CD8-positive, alpha-beta memory T cell (primary cell): ENCODE measurements at regions not wholly inside any gene's neighbourhood (a gene's known extent, or its start where the extent isn't known, plus 50 kb on each side); places are given as distances from the start of the nearest gene placed in this dataset.
"Not testable (repeated sequence)": the region's sequence is repeated elsewhere in the genome, so short reads cannot be mapped to it uniquely, and the experiment has no call there.

ENCODE experiments used
- CTCF ChIA-PET: fragments of 350-600 bp; sonication (Branson Sonifier 250); formaldehyde crosslinking; loops from one replicate; lab custom pipeline; 2021; ENCODE audit warnings: antibody characterized with exemption; lab: Charles Lee
- POLR2A ChIA-PET: fragments of 350-600 bp; sonication (Branson Sonifier 250); formaldehyde crosslinking; loops from one replicate; lab custom pipeline; 2021; ENCODE audit warnings: antibody characterized with exemption; lab: Charles Lee
- DNase-seq, 5 donors: peaks; one replicate each; pipeline versions ENCODE4 v3.0.0 to v3.0.0-alpha.2; 2020 to 2022; ENCODE audit warnings: mixed read lengths in 1 of 5
- H3K27ac ChIP-seq: one replicate; pipeline ENCODE4 v1.7.0; 2013; ENCODE audit warnings: low read depth, mild to moderate bottlenecking, low read length, moderate library complexity
- H3K27me3 ChIP-seq: 2 replicates; pipeline ENCODE4 v1.7.0; 2013; ENCODE audit warnings: low read length, mild to moderate bottlenecking; ENCODE audit not compliant: insufficient read depth, poor library complexity, severe bottlenecking
- H3K36me3 ChIP-seq: 2 replicates; pipeline ENCODE4 v1.7.0; 2013; ENCODE audit warnings: mild to moderate bottlenecking, low read length, moderate library complexity; ENCODE audit not compliant: insufficient read depth
- H3K4me1 ChIP-seq: 2 replicates; pipeline ENCODE4 v1.7.0; 2013; ENCODE audit warnings: mild to moderate bottlenecking, low read length, moderate library complexity; ENCODE audit not compliant: insufficient read depth
- H3K4me3 ChIP-seq: 2 replicates; pipeline ENCODE4 v1.7.0; 2013; ENCODE audit warnings: mild to moderate bottlenecking, low read length
- H3K9me3 ChIP-seq: 2 replicates; pipeline ENCODE4 v1.7.0; 2013; ENCODE audit warnings: mild to moderate bottlenecking, low read length
- H3K27ac Mint-ChIP-seq, 8 donors: one replicate each; pipeline ENCODE4 v1.8.0; 2020 to 2021; ENCODE audit warnings: mixed read lengths in 8 of 8, mild to moderate bottlenecking in 6 of 8, inconsistent platforms in 3 of 8, moderate library complexity in 3 of 8
- H3K27me3 Mint-ChIP-seq, 2 donors: one replicate each; pipeline ENCODE4 v1.8.0; 2020 to 2021; ENCODE audit warnings: mixed read lengths in 2 of 2, mild to moderate bottlenecking in 1 of 2, moderate library complexity in 1 of 2
- H3K36me3 Mint-ChIP-seq, 3 donors: one replicate each; pipeline ENCODE4 v1.8.0; 2020 to 2021; ENCODE audit warnings: mixed read lengths in 3 of 3, inconsistent platforms in 1 of 3, mild to moderate bottlenecking in 1 of 3
- H3K4me1 Mint-ChIP-seq, 3 donors: one replicate each; pipeline ENCODE4 v1.8.0; 2020 to 2021; ENCODE audit warnings: mixed read lengths in 3 of 3, inconsistent platforms in 1 of 3, mild to moderate bottlenecking in 1 of 3
- H3K4me3 Mint-ChIP-seq, 7 donors: one replicate each; pipeline ENCODE4 v1.8.0; 2020 to 2021; ENCODE audit warnings: mixed read lengths in 7 of 7, mild to moderate bottlenecking in 6 of 7, moderate library complexity in 4 of 7, inconsistent platforms in 2 of 7
- H3K9me3 Mint-ChIP-seq, 5 donors: one replicate each; pipeline ENCODE4 v1.8.0; 2020 to 2022; ENCODE audit warnings: mixed read lengths in 5 of 5, mild to moderate bottlenecking in 3 of 5, moderate library complexity in 2 of 5, inconsistent platforms in 1 of 5

DNA sequence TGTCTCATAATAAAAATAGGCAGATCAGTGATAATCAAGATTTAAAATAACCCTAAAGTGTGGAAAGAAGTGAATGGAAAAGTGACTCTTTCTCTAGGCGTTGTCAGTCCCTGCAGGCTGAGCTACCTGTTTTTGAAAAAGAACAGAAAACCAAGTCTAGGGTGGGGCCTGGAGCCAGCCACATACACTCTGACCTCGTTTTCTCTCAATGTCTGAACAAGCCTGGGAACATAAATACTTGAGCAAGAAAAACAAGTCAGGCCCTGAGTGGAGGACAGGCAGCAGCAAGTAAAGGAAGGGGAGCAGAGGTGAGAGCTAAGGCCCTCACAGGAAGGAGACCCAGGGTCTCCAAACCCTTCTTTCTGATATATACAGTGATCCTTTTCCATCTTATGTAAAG lies 91.7 kb upstream of the HPF1 start:
- Mint-ChIP-seq H3K27ac (peak overlapping the region in 1 of 8 donors; percentile 47), H3K36me3 (no peaks in the 10 kb centered on the region)

DNA sequence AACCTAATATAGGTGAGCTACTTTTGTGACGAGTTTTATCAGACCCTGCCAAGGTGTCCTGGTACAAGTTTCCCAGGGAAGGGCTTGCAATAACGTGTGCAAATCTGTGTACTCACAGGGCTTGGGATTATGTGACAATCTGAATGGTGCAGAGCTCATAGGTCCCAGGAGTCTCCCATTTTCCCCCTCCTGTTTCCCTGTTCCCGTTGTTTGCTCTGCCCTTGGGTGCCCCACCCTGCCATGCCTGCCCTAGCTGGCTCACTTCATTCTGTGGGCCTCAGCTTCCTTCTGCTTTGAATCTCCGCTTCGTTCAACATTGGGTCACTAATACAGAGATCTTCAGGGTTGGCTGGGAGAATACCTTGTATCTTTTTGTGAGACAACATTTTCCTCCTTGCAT lies 90.3 kb upstream of the HPF1 start:
- Mint-ChIP-seq H3K4me1 (no peaks in the 10 kb centered on the region), H3K4me3 (no peak overlapping the region), H3K27ac (no peak overlapping the region), H3K27me3 (peaks cover 9 to 34% of the 10 kb centered on the region in 2 donors), H3K36me3 (no peaks in the 10 kb centered on the region), H3K9me3 (no peaks in the 10 kb centered on the region)
- ChIA-PET CTCF (no interaction called here), POLR2A (no interaction called here)
- Histone ChIP-seq H3K27ac (no peak overlapping the region), H3K4me3 (no peak overlapping the region), H3K36me3 (no peaks in the 10 kb centered on the region), H3K9me3 (no peaks in the 10 kb centered on the region), H3K27me3 (no peaks in the 10 kb centered on the region), H3K4me1 (no peaks in the 10 kb centered on the region)
- no peak for DNase-seq

More for the DNA sequence above, 91.7 kb upstream of the HPF1 start:
- Histone ChIP-seq H3K9me3 (no peaks in the 10 kb centered on the region), H3K4me1 (no peaks in the 10 kb centered on the region), H3K36me3 (no peaks in the 10 kb centered on the region), H3K27me3 (no peaks in the 10 kb centered on the region), H3K4me3 (no peak overlapping the region), H3K27ac (no peak overlapping the region)
- H3K27me3 Mint-ChIP-seq, result peaks cover 9 to 35% of the 10 kb centered on the region in 2 donors
- DNase-seq, result no peak
- H3K4me3 Mint-ChIP-seq, result no peak overlapping the region
- no peaks in the 10 kb centered on the region for H3K9me3 Mint-ChIP-seq
- POLR2A ChIA-PET, result no interaction called here
- H3K4me1 Mint-ChIP-seq, result no peaks in the 10 kb centered on the region
- CTCF ChIA-PET, result no interaction called here

DNA sequence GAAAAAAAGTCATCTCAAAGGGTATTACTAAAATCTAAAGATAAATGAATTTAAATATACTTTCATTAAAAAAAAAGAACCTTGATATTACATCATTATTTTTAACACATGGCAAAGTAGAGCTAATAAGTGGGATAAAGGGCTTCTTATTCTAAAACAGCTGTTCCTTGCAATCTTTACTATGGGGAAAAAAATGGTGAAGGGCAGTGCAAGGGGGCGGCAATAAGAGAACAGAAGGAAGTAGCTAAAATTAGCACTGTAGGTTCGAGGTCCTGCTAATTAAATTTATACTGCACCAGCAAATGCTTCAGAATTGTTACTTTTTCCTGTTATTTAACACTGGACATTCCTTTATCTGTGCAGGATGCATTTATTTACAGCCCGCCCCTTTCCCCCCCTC lies 89.4 kb upstream of the HPF1 start:
- CTCF ChIA-PET, result no interaction called here

DNA sequence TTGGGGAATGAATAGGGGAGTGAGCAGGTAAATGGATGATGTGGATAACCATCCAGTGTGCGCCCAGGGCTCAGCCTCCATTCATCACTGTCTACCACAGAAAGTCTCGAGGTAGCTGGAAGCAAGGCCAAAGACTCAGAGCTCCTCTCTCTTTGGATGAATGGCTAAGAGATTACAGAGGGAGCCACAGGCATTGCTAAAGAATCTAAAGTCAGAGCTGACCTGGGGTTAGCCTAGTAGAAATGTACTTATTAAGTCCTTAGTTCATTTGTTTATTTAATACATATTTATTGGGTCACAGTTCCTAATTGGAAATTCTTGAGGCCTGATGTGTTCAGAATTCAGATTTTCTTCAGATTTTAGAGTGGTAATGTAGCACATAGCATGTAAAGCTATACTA lies 88.7 kb upstream of the HPF1 start:
- no peak overlapping the region for H3K4me3 Mint-ChIP-seq
- Histone ChIP-seq H3K4me1 (no peaks in the 10 kb centered on the region), H3K36me3 (no peaks in the 10 kb centered on the region), H3K27me3 (no peaks in the 10 kb centered on the region), H3K9me3 (no peaks in the 10 kb centered on the region), H3K4me3 (no peak overlapping the region), H3K27ac (no peak overlapping the region)
- H3K27me3 Mint-ChIP-seq, result peaks cover 8 to 26% of the 10 kb centered on the region in 2 donors
- ChIA-PET POLR2A (no interaction called here), CTCF (no interaction called here)
- H3K9me3 Mint-ChIP-seq, result no peaks in the 10 kb centered on the region
- no peaks in the 10 kb centered on the region for H3K4me1 Mint-ChIP-seq
- no peak overlapping the region for H3K27ac Mint-ChIP-seq
- no peak for DNase-seq
- H3K36me3 Mint-ChIP-seq, result no peaks in the 10 kb centered on the region

More for the DNA sequence above, 89.4 kb upstream of the HPF1 start:
- Mint-ChIP-seq H3K4me3 (no peak overlapping the region), H3K27ac (no peak overlapping the region), H3K4me1 (no peaks in the 10 kb centered on the region), H3K9me3 (no peaks in the 10 kb centered on the region), H3K36me3 (no peaks in the 10 kb centered on the region), H3K27me3 (peaks cover 8 to 26% of the 10 kb centered on the region in 2 donors)
- Histone ChIP-seq H3K9me3 (no peaks in the 10 kb centered on the region), H3K27me3 (no peaks in the 10 kb centered on the region), H3K4me1 (no peaks in the 10 kb centered on the region), H3K36me3 (no peaks in the 10 kb centered on the region), H3K4me3 (no peak overlapping the region), H3K27ac (no peak overlapping the region)
- POLR2A ChIA-PET, result no interaction called here
- no peak for DNase-seq

DNA sequence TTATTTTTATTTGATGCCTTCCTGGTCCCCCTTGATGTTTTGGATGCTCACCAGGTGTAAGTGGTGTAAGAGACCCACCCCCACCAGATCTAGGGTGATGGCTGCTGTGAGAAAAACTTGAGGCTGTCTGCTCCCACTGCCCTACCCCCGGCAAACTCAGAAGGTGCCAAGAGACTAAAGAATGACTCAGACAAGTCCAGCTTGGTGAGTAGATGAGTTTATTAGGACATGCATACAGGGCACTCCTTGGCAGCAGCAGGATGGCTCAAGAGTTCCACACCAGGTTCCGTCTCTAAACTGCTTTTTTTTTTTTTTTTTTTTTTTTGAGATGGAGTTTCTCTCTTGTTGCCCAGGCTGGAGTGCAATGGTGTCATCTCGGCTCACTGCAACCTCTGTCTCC lies 84.0 kb upstream of the HPF1 start:
- H3K27ac ChIP-seq, result no peak overlapping the region
- H3K36me3 ChIP-seq, result no peaks in the 10 kb centered on the region
- no peaks in the 10 kb centered on the region for H3K4me1 Mint-ChIP-seq
- ChIA-PET CTCF (no interaction called here), POLR2A (no interaction called here)
- no peaks in the 10 kb centered on the region for H3K4me1 ChIP-seq
- H3K9me3 Mint-ChIP-seq, result peaks cover 0 to 2% (median 0%) of the 10 kb centered on the region in 5 donors
- no peak overlapping the region for H3K27ac Mint-ChIP-seq
- H3K36me3 Mint-ChIP-seq, result no peaks in the 10 kb centered on the region
- H3K9me3 ChIP-seq, result no peaks in the 10 kb centered on the region
- peaks cover 8 to 14% of the 10 kb centered on the region in 2 donors for H3K27me3 Mint-ChIP-seq
- no peak for DNase-seq
- no peak overlapping the region for H3K4me3 Mint-ChIP-seq
- H3K27me3 ChIP-seq, result no peaks in the 10 kb centered on the region
- no peak overlapping the region for H3K4me3 ChIP-seq

DNA sequence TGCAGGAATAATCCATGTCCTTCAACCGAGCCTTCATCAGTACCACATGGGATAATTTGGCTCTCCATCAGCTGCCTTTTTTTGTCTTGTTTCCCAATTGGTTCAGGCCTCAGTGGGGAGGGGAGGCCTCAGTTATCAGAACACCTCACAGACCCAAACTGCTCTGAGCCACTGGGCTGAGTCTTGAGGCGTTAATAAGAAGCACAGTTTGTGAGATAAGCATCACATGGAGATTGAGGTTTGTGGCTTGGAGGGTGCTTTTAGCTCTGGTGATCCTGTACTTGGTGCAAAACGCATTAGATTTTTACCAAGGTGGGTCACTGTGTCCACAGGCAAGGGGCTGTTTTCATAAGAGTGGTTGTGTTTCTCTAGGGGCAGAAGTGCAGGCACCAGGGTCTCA lies 82.8 kb upstream of the HPF1 start:
- Histone ChIP-seq H3K27me3 (no peaks in the 10 kb centered on the region), H3K9me3 (no peaks in the 10 kb centered on the region), H3K27ac (no peak overlapping the region), H3K4me1 (no peaks in the 10 kb centered on the region), H3K36me3 (no peaks in the 10 kb centered on the region), H3K4me3 (no peak overlapping the region)
- no peaks in the 10 kb centered on the region for H3K36me3 Mint-ChIP-seq
- peaks cover 3 to 7% of the 10 kb centered on the region in 2 donors for H3K27me3 Mint-ChIP-seq
- no peak for DNase-seq
- no peaks in the 10 kb centered on the region for H3K4me1 Mint-ChIP-seq
- no peak overlapping the region for H3K27ac Mint-ChIP-seq
- ChIA-PET CTCF (no interaction called here), POLR2A (no interaction called here)
- H3K9me3 Mint-ChIP-seq, result peaks cover 0 to 2% (median 0%) of the 10 kb centered on the region in 5 donors
- no peak overlapping the region for H3K4me3 Mint-ChIP-seq

DNA sequence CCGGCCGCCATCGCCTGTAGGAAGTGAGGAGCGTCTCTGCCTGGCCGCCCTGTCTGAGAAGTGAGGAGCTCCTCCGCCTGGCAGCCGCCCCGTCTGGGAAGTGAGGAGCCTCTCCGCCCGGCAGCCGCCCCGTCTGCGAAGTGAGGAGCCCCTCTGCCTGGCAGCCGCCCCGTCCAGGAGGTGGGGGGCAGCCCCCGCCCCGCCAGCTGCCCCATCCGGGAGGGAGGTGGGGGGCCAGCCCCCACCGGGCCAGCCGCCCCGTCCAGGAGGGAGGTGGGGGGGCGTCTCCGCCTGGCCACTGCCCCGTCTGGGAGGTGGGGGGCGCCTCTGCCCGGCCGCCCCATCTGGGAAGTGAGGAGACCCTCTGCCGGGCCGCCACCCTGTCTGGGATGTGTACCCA lies 70.6 kb upstream of the HPF1 start:
- H3K4me1 ChIP-seq, CTCF ChIA-PET, H3K4me3 Mint-ChIP-seq, H3K27me3 ChIP-seq, DNase-seq, H3K27ac ChIP-seq, H3K4me1 Mint-ChIP-seq, H3K27ac Mint-ChIP-seq, POLR2A ChIA-PET, H3K9me3 ChIP-seq, H3K36me3 ChIP-seq, H3K36me3 Mint-ChIP-seq, H3K4me3 ChIP-seq, H3K9me3 Mint-ChIP-seq: not testable (repeated sequence)
- H3K27me3 Mint-ChIP-seq, result peaks cover 16% of the 10 kb centered on the region in 2 donors

DNA sequence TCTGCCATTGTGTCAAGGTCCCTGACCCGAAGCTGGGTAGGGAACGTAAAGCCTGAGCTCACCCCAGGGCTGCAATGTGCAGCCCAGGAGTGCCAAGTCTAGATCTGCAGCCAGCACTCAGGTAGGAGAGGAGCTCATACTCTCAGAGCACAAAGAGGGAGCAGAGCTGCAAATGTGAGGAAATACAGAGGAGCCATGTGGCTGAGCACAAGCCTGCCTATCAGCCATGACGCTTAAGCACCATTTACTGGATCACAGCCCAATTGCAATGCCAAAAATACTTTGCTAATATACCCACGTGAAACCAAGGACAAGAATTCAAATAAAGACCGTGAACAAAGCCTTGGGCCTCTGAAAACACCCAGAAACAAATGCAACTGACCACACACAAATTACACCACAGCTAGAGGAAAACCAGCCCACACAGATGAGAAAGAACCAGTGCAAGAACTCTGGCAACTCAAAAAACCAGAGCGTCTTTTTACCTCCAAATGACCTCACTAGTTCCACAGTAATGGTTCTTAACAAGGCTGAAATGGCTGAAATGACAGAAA lies 69.0 kb upstream of the HPF1 start:
- ChIA-PET POLR2A (no interaction called here), CTCF (no interaction called here)
- Mint-ChIP-seq H3K4me3 (no peak overlapping the region), H3K27me3 (peaks cover 16 to 17% of the 10 kb centered on the region in 2 donors), H3K27ac (no peak overlapping the region), H3K4me1 (peaks cover 4 to 9% (median 7%) of the 10 kb centered on the region in 3 donors), H3K36me3 (no peaks in the 10 kb centered on the region), H3K9me3 (peaks cover 0 to 2% (median 0%) of the 10 kb centered on the region in 5 donors)
- Histone ChIP-seq H3K4me1 (no peaks in the 10 kb centered on the region), H3K27me3 (no peaks in the 10 kb centered on the region), H3K27ac (no peak overlapping the region), H3K36me3 (no peaks in the 10 kb centered on the region), H3K4me3 (no peak overlapping the region), H3K9me3 (no peaks in the 10 kb centered on the region)
- no peak for DNase-seq
